HCT116 (cell line): ENCODE measurements at regions not wholly inside any gene's neighbourhood (a gene's known extent, or its start where the extent isn't known, plus 50 kb on each side); places are given as distances from the start of the nearest gene placed in this dataset.

Experiments
- ATAC-seq: fragments of 200-7000 bp; cut with Tn5 transposase; 2 replicates; pipeline ENCODE4 v1.9.1; 2020; ENCODE audit warnings: mild to moderate bottlenecking, moderate library complexity
- BruUV-seq: library from RNA; stranded (reverse); fragments of 400-500 nt; replicated peaks from 2 replicates; lab custom pipeline; 2021; lab: Mats Ljungman, UMichigan
- CTCF ChIA-PET: fragments of 300-600 bp; sonication (Branson Sonifier 250); formaldehyde crosslinking; loops from one replicate; lab custom pipeline; 2021; ENCODE audit warnings: antibody characterized with exemption; lab: Charles Lee
- POLR2A ChIA-PET: fragments of 300-600, 350-600 bp; sonication (Branson Sonifier 250); formaldehyde crosslinking; loops from one replicate; lab custom pipeline; 2021; ENCODE audit warnings: antibody characterized with exemption; lab: Charles Lee
- RAD21 ChIA-PET, 2 experiments: fragments of 300-600 bp; sonication (Branson Sonifier 250); formaldehyde crosslinking; loops; one replicate each; lab custom pipeline; 2023; ENCODE audit warnings: low total read pairs in 2 of 2; ENCODE audit not compliant: uncharacterized antibody in 2 of 2, unreplicated experiment in 2 of 2, low non-redundant PET in 1 of 2; lab: Charles Lee
- DNase-seq: peaks from one replicate; pipeline ENCODE4 v3.0.0-alpha.2; 2010; ENCODE audit warnings: low read depth, low spot score
- H2AFZ ChIP-seq: fragments of 200-600 bp; shearing (Covaris generic), sonication (generic); 2 replicates; pipeline ENCODE4 v1.6.1; 2017; ENCODE audit warnings: low read depth, mixed run types, mixed read lengths, antibody characterized with exemption, low read length; ENCODE audit not compliant: poor library complexity, severe bottlenecking
- H3K27ac ChIP-seq: 2 replicates; pipeline ENCODE4 v1.5.1; 2012; ENCODE audit warnings: low read depth, low read length
- H3K27me3 ChIP-seq: fragments of 200-600 bp; sonication (generic); 2 replicates; pipeline ENCODE4 v1.6.1; 2016; ENCODE audit warnings: mixed run types, low read length, mixed read lengths; ENCODE audit not compliant: insufficient read depth
- H3K36me3 ChIP-seq, 2 experiments: fragments of 200-500 bp in 1 of 2; fragments of 200-600 bp in 1 of 2; sonication (Bioruptor generic) in 1 of 2; sonication (generic) in 1 of 2; 2 replicates each; pipeline versions ENCODE4 v1.5.1 to v1.6.1; 2014 to 2016; ENCODE audit warnings: low read length in 2 of 2, inconsistent platforms in 1 of 2, mixed read lengths in 1 of 2, mixed run types in 1 of 2; ENCODE audit not compliant: insufficient read depth in 2 of 2, control insufficient read depth in 1 of 2
- H3K4me1 ChIP-seq, 2 experiments: fragments of 200-600 bp in 1 of 2; sonication (generic) in 1 of 2; 2 replicates each; pipeline versions ENCODE4 v1.5.1 to v1.6.1; 2012 to 2017; ENCODE audit warnings: low read length in 2 of 2, inconsistent platforms in 1 of 2, mild to moderate bottlenecking in 1 of 2, mixed read lengths in 1 of 2, mixed run types in 1 of 2, moderate library complexity in 1 of 2; ENCODE audit not compliant: insufficient read depth in 2 of 2, control insufficient read depth in 1 of 2
- H3K4me2 ChIP-seq: fragments of 200-600 bp; sonication (generic); 2 replicates; pipeline ENCODE4 v1.6.1; 2017; ENCODE audit warnings: mixed run types, low read length, mixed read lengths
- H3K4me3 ChIP-seq, 2 experiments: fragments of 200-600 bp in 1 of 2; sonication (generic) in 1 of 2; replicated peaks in 1 of 2; 2 replicates each; pipeline ENCODE4 v1.5.1; 2011 to 2016; ENCODE audit warnings: low read length in 2 of 2, control low read depth in 1 of 2, low read depth in 1 of 2, mild to moderate bottlenecking in 1 of 2, mixed read lengths in 1 of 2, mixed run types in 1 of 2
- H3K79me2 ChIP-seq: fragments of 200-600 bp; sonication (generic); 2 replicates; pipeline ENCODE4 v1.6.1; 2017; ENCODE audit warnings: mild to moderate bottlenecking, mixed run types, low read length, moderate library complexity, mixed read lengths; ENCODE audit not compliant: insufficient read depth
- H3K9ac ChIP-seq: fragments of 200-600 bp; sonication (generic); 2 replicates; pipeline ENCODE4 v1.6.1; 2016; ENCODE audit warnings: low read length, mixed read lengths
- H3K9me2 ChIP-seq: fragments of 200-600 bp; sonication (generic), shearing (Covaris generic); 2 replicates; pipeline ENCODE4 v1.6.1; 2017; ENCODE audit warnings: mixed run types, mild to moderate bottlenecking, moderate library complexity; ENCODE audit not compliant: insufficient read depth
- H3K9me3 ChIP-seq, 2 experiments: fragments of 200-500 bp in 1 of 2; fragments of 200-600 bp in 1 of 2; sonication (Bioruptor generic) in 1 of 2; sonication (generic) in 1 of 2; 2 replicates each; pipeline ENCODE4 v1.6.1; 2014 to 2017; ENCODE audit warnings: low read length in 2 of 2, mixed read lengths in 2 of 2, inconsistent platforms in 1 of 2, low read depth in 1 of 2, mild to moderate bottlenecking in 1 of 2, mixed run types in 1 of 2, moderate library complexity in 1 of 2; ENCODE audit not compliant: control insufficient read depth in 1 of 2, insufficient read depth in 1 of 2
- H4K20me1 ChIP-seq: fragments of 200-600 bp; sonication (generic), shearing (Covaris generic); 2 replicates; pipeline ENCODE4 v1.6.1; 2017; ENCODE audit warnings: mixed run types, mild to moderate bottlenecking, moderate library complexity; ENCODE audit not compliant: insufficient read depth
- CEBPB ChIP-seq: IDR thresholded peaks from 2 replicates; pipeline ENCODE4 v1.6.1; 2012; ENCODE audit warnings: low read depth
- REST ChIP-seq: IDR thresholded peaks from 2 replicates; pipeline ENCODE4 v1.6.1; 2012; ENCODE audit warnings: low read depth
- SP1 ChIP-seq: IDR thresholded peaks from 2 replicates; pipeline ENCODE4 v1.6.1; 2012; ENCODE audit warnings: low read depth
- intact Hi-C: fragments of 100-400 bp; cut with micrococcal nuclease; formaldehyde crosslinking; loops from 2 replicates; pipeline ENCODE4 v1.10.0; 2022
- TF ChIP-seq, protein P1 (sequence below): IDR thresholded peaks from 2 replicates; pipeline ENCODE4 v1.6.1; 2012

DNA sequence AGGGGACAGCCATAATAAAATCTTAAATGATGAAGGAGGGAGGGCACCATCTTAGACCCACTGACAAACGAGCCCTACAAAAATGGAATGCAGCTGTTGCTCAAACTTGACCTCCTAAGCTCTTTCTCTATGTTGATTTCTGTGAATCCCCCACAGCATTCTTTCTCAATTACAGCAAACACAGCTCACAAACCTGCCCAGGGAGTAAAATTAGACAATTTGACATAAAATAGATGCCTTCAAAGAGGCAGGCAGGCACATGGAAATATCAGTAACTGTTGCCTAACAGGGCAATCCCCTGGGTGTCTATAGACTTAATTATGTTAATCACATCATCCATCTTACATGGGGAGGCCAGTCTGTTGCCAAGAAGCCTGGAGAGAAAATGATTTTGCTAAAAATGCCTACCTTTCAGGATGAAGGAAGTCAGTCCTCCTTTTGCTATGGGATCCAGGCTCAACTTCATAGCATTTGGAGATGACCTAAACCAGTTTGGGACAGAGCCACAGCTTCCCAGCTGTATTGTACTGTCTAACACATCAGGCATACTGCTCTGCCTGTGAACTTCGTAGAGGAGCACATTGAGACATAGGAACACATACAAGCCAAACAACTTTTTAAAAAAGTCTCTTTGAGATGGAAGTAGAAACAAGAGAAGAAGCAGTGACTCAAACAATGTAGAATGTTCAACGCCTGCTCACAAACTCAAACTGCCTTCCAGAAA is 1177.4 kb downstream of the SORCS1 start:
- Histone ChIP-seq H3K27me3 (no peaks in the 10 kb centered on the region), H3K9me2 (no peaks in the 10 kb centered on the region), H3K27ac (no peak overlapping the region), H3K79me2 (no peaks in the 10 kb centered on the region), H2AFZ (no peak overlapping the region), H3K9ac (no peak overlapping the region), H3K4me2 (no peak overlapping the region), H3K36me3 (no peaks in the 10 kb centered on the region), H3K9me3 (peaks cover 49 to 75% of the 10 kb centered on the region in 2 experiments), H4K20me1 (no peaks in the 10 kb centered on the region), H3K4me1 (no peaks in the 10 kb centered on the region), H3K4me3 (no peak overlapping the region)
- POLR2A ChIA-PET = no interaction called here
- ATAC-seq (no peak), DNase-seq (no peak)
- intact Hi-C loops = no loop called here
- CTCF ChIA-PET = no interaction called here
- RAD21 ChIA-PET = no interaction called here
- no TSS peak for BruUV-seq
- TF ChIP-seq SP1 = no peak
- no peak for TF ChIP-seq REST

GRCh38 chr10:105986486-105986885 is 1178.0 kb downstream of the SORCS1 start:
- RAD21 ChIA-PET = no interaction called here
- no peak overlapping the region for H2AFZ ChIP-seq
- no peak for ATAC-seq
- H3K4me1 ChIP-seq = no peaks in the 10 kb centered on the region
- H3K4me2 ChIP-seq = no peak overlapping the region
- H3K36me3 ChIP-seq = no peaks in the 10 kb centered on the region
- H3K9me3 ChIP-seq = peaks cover 43 to 80% of the 10 kb centered on the region in 2 experiments
- POLR2A ChIA-PET = no interaction called here
- H3K4me3 ChIP-seq = no peak overlapping the region
- CTCF ChIA-PET = no interaction called here
- H3K9ac ChIP-seq = no peak overlapping the region
- no peaks in the 10 kb centered on the region for H3K9me2 ChIP-seq
- DNase-seq = no peak
- H4K20me1 ChIP-seq = no peaks in the 10 kb centered on the region
- no peaks in the 10 kb centered on the region for H3K27me3 ChIP-seq
- H3K27ac ChIP-seq = no peak overlapping the region
- intact Hi-C loops = no loop called here
- TF ChIP-seq, protein P1, sequence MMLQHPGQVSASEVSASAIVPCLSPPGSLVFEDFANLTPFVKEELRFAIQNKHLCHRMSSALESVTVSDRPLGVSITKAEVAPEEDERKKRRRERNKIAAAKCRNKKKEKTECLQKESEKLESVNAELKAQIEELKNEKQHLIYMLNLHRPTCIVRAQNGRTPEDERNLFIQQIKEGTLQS = no peak
- TF ChIP-seq CEBPB = no peak
- no TSS peak for BruUV-seq
- no peaks in the 10 kb centered on the region for H3K79me2 ChIP-seq
